K562 (cell line): ENCODE measurements at regions not wholly inside any gene's neighbourhood (a gene's known extent, or its start where the extent isn't known, plus 50 kb on each side); places are given as distances from the start of the nearest gene placed in this dataset.

ENCODE experiments used
- ATAC-seq: fragments of 200-7000 bp; cut with Tn5 transposase; 3 replicates; pipeline ENCODE4 v1.9.1; 2020; ENCODE audit warnings: moderate library complexity
- BruUV-seq: library from RNA; stranded (reverse); fragments of 400-500 nt; replicated peaks from 2 replicates; lab custom pipeline; 2021; lab: Mats Ljungman, UMichigan
- CTCF ChIA-PET: fragments of 300-600 bp; formaldehyde crosslinking; extraction: SDS; loops from one replicate; lab custom pipeline; 2021; ENCODE audit warnings: low intra/inter-chr PET ratio; lab: Yijun Ruan, JAX
- POLR2A ChIA-PET: fragments of 300-600, 350-650 bp; sonication (Branson Sonifier 250); formaldehyde crosslinking; extraction: SDS; loops from one replicate; lab custom pipeline; 2021; ENCODE audit warnings: antibody characterized with exemption, inconsistent platforms; lab: Yijun Ruan, JAX
- DNase-seq, 4 experiments: peaks; one replicate each; pipeline versions ENCODE4 v3.0.0 to v3.0.0-alpha.2; 2011 to 2018; ENCODE audit warnings: low spot score in 3 of 4, mixed read lengths in 3 of 4; ENCODE audit errors: extremely low read depth in 1 of 4
- FAIRE-seq: peaks from 2 replicates; lab custom pipeline; 2011; peaks lifted over from hg19 to GRCh38; lab: Jason Lieb, UNC
- H2AFZ ChIP-seq: 2 replicates; pipeline ENCODE4 v1.6.0; 2011; ENCODE audit warnings: low read depth, low read length, control low read depth, inconsistent platforms
- H3K27ac ChIP-seq: fragments of 200-600 bp; 3 replicates; pipeline ENCODE4 v1.8.0; 2011; ENCODE audit warnings: low read depth, mild to moderate bottlenecking, control low read depth, inconsistent platforms, low read length, moderate library complexity, mixed read lengths; ENCODE audit errors: extremely low read depth
- H3K27me3 ChIP-seq, 2 experiments: fragments of 300-600 bp in 1 of 2; 2 replicates in 1 of 2; 3 replicates in 1 of 2; pipeline versions ENCODE4 v1.6.0 to v1.8.0; 2011; ENCODE audit warnings: inconsistent platforms in 2 of 2, low read length in 2 of 2, mild to moderate bottlenecking in 1 of 2, mixed read lengths in 1 of 2, moderate library complexity in 1 of 2; ENCODE audit not compliant: control insufficient read depth in 2 of 2, insufficient read depth in 2 of 2
- H3K36me3 ChIP-seq: fragments of 300-600 bp; 3 replicates; pipeline ENCODE4 v1.8.0; 2011; ENCODE audit warnings: mild to moderate bottlenecking, low read length, inconsistent platforms; ENCODE audit not compliant: control insufficient read depth, insufficient read depth
- H3K4me1 ChIP-seq, 2 experiments: fragments of 200-600 bp in 1 of 2; replicated peaks in 1 of 2; 2 replicates in 1 of 2; 3 replicates in 1 of 2; pipeline versions ENCODE4 v1.5.1 to v1.8.0; 2011; ENCODE audit warnings: inconsistent platforms in 2 of 2, low read length in 2 of 2, mild to moderate bottlenecking in 1 of 2, mixed read lengths in 1 of 2, moderate library complexity in 1 of 2; ENCODE audit not compliant: control insufficient read depth in 2 of 2, insufficient read depth in 2 of 2
- H3K4me2 ChIP-seq: 2 replicates; pipeline ENCODE4 v1.6.1; 2011; ENCODE audit warnings: low read length, control low read depth, inconsistent platforms, mixed read lengths; ENCODE audit not compliant: insufficient read depth
- H3K4me3 ChIP-seq: fragments of 200-600 bp; sonication (generic), shearing (Covaris generic); 2 replicates; pipeline ENCODE4 v1.5.1; 2016; ENCODE audit warnings: control low read depth, inconsistent platforms
- H3K79me2 ChIP-seq: fragments of 200-600 bp; 3 replicates; pipeline ENCODE4 v1.8.0; 2011; ENCODE audit warnings: low read length, inconsistent platforms; ENCODE audit not compliant: control insufficient read depth, insufficient read depth
- H3K9ac ChIP-seq, 2 experiments: 2 replicates each; pipeline versions ENCODE4 v1.6.0 to v1.6.1; 2011; ENCODE audit warnings: low read depth in 2 of 2, low read length in 2 of 2, control low read depth in 1 of 2, inconsistent platforms in 1 of 2, mild to moderate bottlenecking in 1 of 2, mixed read lengths in 1 of 2; ENCODE audit not compliant: insufficient read depth in 1 of 2
- H3K9me1 ChIP-seq: one replicate; pipeline ENCODE4 v1.6.0; 2011; ENCODE audit warnings: inconsistent platforms, mild to moderate bottlenecking, low read length, moderate library complexity; ENCODE audit not compliant: control insufficient read depth, insufficient read depth
- H3K9me3 ChIP-seq: replicated peaks from 2 replicates; pipeline ENCODE4 v1.5.1; 2011; ENCODE audit warnings: low read depth, low read length, inconsistent platforms; ENCODE audit not compliant: control insufficient read depth, insufficient read depth
- H4K20me1 ChIP-seq: replicated peaks from 2 replicates; pipeline ENCODE4 v1.6.1; 2011; ENCODE audit warnings: low read length, inconsistent platforms, mixed read lengths; ENCODE audit not compliant: control insufficient read depth, insufficient read depth
- MCM7 ChIP-seq, 2 experiments: fragments of 450-650 bp; IDR thresholded peaks; 2 replicates each; pipeline ENCODE4 v1.6.1; 2016 to 2018
- NR2F6 ChIP-seq: fragments of 450-650 bp; formaldehyde crosslinking; IDR thresholded peaks from 2 replicates; pipeline ENCODE4 v1.4.0; 2020; ENCODE audit warnings: mild to moderate bottlenecking
- POLR3A ChIP-seq: IDR thresholded peaks from 2 replicates; pipeline ENCODE4 v1.6.1; 2011; ENCODE audit warnings: borderline replicate concordance, mild to moderate bottlenecking, moderate library complexity; ENCODE audit not compliant: insufficient read length, insufficient read depth; ENCODE audit errors: extremely low read depth
- TAL1 ChIP-seq: fragments of 450-650 bp; IDR thresholded peaks from 2 replicates; pipeline ENCODE4 v1.6.1; 2016; ENCODE audit warnings: mild to moderate bottlenecking
- ZC3H8 ChIP-seq: fragments of 450-650 bp; IDR thresholded peaks from 2 replicates; pipeline ENCODE4 v1.6.1; 2017
- ZNF408 ChIP-seq: fragments of 250-450 bp; sonication (Bioruptor Pico); IDR thresholded peaks from 2 replicates; pipeline ENCODE4 v1.4.0; 2020; ENCODE audit warnings: low read depth, mild to moderate bottlenecking, moderate library complexity
- WGBS: fragments of 100-300 bp; shearing (Covaris generic); methylation state at CpG from one replicate; pipeline ENCODE4 v1.1.6; 2016; ENCODE audit warnings: low coverage, mixed read lengths; ENCODE audit not compliant: insufficient coverage; ENCODE audit errors: missing lambda C conversion rate; 5-methylcytosine and 5-hydroxymethylcytosine counted together
- in situ Hi-C: fragments of 300-500 bp; cut with MboI; formaldehyde crosslinking; loops from 4 replicates; pipeline ENCODE4 v1.15.0; 2018; ENCODE audit warnings: inconsistent platforms, mixed read lengths
- intact Hi-C: fragments of 100-400 bp; cut with micrococcal nuclease; formaldehyde crosslinking; loops from 2 replicates; pipeline ENCODE4 v1.14.2; 2022
- TF ChIP-seq, protein P1 (sequence below): sonication (generic); formaldehyde crosslinking; IDR thresholded peaks from 2 replicates; pipeline ENCODE4 v1.5.0; 2020; ENCODE audit warnings: missing genetic modification reagents
- TF ChIP-seq, protein P2 (sequence below): sonication (generic); formaldehyde crosslinking; IDR thresholded peaks from 2 replicates; pipeline ENCODE4 v1.8.0; 2022; ENCODE audit warnings: mild to moderate bottlenecking, missing genetic modification reagents

DNA sequence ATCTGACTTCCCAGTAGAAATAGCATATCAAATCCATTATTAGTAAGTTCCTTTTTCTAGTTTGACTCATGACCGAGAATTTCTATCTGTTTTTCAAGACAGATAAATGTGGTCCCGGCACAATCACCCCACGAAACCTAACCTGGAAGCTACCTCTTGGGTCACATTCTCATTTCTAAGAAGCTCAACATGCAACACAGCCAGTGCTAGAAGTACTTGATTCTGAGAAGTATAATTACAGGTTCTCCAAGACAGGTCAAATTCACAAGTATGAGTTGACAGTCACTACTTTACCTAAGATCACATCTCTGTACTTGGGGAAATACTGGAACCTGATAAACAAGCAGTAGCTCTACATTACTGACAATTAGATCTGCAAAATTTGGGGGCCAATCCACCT, 54.0 kb upstream of the PLAC1 start (continued):
- TF ChIP-seq, protein P1, sequence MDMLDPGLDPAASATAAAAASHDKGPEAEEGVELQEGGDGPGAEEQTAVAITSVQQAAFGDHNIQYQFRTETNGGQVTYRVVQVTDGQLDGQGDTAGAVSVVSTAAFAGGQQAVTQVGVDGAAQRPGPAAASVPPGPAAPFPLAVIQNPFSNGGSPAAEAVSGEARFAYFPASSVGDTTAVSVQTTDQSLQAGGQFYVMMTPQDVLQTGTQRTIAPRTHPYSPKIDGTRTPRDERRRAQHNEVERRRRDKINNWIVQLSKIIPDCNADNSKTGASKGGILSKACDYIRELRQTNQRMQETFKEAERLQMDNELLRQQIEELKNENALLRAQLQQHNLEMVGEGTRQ (CRISPR knock-in tag): no peak
- TF ChIP-seq MCM7 (IDR thresholded peaks at IDR 0.05) (no peak), POLR3A (no peak)

DNA sequence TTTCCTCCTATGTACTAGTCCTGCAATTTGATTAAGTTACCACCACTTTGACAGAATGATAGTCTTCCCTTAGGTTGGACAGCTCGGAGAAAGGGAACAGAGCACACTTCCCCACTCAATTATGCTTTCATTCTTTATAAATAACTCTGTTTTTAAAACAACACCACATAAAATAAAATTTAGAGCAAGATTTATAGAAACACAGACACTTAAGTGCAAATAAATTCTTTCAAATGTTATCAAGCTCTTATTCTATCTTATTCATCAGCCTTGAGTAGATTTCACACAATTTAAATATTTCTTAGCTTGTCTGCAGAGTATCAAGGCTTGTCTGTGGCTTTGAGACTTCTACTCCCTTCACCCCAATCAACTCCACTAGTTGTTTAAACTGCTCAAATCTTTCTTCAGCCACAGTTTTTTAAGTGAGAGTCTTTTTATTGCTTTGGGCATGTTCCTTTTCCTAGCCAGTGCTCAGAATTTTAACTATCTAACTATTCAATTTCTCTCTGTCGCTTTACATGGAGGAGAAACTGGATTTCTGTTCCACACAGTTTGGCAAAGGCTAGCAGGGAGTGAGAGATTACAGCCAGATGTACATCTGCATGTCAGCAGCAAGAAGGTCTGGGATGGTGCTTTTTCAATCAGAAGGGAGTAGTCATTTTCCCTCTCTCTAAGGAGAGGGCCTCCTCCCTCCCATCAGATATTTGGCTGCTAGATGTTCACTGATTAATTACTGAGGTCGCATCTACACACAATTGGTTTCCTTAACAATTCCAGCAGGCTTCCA, 53.1 kb upstream of the PLAC1 start:
- no peak overlapping the region for H3K4me2 ChIP-seq
- WGBS: 0% methylated on average over 3 of the region's 3 CpGs
- ChIA-PET POLR2A (interaction anchor here (1.3 kb wide), 1 partner anchor 26 kb away, joined by 3 read pairs; no protein-coding TSS in a partner anchor), CTCF (no interaction called here)
- H3K4me3 ChIP-seq: no peak overlapping the region
- ATAC-seq (no peak), FAIRE-seq (no peak), DNase-seq (no peak)
- in situ Hi-C loops: no loop called here
- H3K9me1 ChIP-seq: no peaks in the 10 kb centered on the region
- H3K79me2 ChIP-seq: no peaks in the 10 kb centered on the region
- peaks cover 2 to 10% of the 10 kb centered on the region in 2 experiments; a peak in 2 of 5 replicates for H3K27me3 ChIP-seq
- H4K20me1 ChIP-seq: no peaks in the 10 kb centered on the region
- no TSS peak for BruUV-seq
- H3K9me3 ChIP-seq: no peaks in the 10 kb centered on the region
- intact Hi-C loops: no loop called here
- H3K4me1 ChIP-seq: no peaks in the 10 kb centered on the region
- no peak overlapping the region for H2AFZ ChIP-seq
- no peak overlapping the region for H3K27ac ChIP-seq
- no peaks in the 10 kb centered on the region for H3K36me3 ChIP-seq
- no peak overlapping the region for H3K9ac ChIP-seq
- TF ChIP-seq TAL1 (no peak), NR2F6 (CRISPR knock-in tag) (no peak), ZC3H8 (no peak), ZNF408 (CRISPR knock-in tag) (no peak)
- TF ChIP-seq, protein P2, sequence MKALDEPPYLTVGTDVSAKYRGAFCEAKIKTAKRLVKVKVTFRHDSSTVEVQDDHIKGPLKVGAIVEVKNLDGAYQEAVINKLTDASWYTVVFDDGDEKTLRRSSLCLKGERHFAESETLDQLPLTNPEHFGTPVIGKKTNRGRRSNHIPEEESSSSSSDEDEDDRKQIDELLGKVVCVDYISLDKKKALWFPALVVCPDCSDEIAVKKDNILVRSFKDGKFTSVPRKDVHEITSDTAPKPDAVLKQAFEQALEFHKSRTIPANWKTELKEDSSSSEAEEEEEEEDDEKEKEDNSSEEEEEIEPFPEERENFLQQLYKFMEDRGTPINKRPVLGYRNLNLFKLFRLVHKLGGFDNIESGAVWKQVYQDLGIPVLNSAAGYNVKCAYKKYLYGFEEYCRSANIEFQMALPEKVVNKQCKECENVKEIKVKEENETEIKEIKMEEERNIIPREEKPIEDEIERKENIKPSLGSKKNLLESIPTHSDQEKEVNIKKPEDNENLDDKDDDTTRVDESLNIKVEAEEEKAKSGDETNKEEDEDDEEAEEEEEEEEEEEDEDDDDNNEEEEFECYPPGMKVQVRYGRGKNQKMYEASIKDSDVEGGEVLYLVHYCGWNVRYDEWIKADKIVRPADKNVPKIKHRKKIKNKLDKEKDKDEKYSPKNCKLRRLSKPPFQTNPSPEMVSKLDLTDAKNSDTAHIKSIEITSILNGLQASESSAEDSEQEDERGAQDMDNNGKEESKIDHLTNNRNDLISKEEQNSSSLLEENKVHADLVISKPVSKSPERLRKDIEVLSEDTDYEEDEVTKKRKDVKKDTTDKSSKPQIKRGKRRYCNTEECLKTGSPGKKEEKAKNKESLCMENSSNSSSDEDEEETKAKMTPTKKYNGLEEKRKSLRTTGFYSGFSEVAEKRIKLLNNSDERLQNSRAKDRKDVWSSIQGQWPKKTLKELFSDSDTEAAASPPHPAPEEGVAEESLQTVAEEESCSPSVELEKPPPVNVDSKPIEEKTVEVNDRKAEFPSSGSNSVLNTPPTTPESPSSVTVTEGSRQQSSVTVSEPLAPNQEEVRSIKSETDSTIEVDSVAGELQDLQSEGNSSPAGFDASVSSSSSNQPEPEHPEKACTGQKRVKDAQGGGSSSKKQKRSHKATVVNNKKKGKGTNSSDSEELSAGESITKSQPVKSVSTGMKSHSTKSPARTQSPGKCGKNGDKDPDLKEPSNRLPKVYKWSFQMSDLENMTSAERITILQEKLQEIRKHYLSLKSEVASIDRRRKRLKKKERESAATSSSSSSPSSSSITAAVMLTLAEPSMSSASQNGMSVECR (CRISPR knock-in tag): no peak
